ENCODE measurements at regions not wholly inside any gene's neighbourhood (a gene's known extent, or its start where the extent isn't known, plus 50 kb on each side); places are given as distances from the start of the nearest gene placed in this dataset.

DNA sequence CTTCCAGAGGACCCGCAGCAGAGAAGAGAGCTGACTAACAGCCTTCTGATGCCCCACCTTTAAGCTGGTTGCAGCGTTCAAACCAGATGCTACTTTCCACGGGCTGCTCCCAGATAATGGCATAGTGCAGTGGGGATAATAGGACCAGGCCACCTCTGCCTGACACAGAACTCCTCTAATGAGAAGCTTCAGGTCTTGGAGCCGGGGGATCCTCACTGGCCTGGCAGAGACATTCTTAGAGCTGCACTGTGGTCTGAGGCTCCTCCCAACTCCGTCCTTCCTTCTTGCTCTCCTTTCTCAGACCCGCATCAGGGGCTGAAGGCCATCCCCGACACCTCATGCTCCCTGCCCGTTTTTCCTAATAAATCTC is 206.6 kb upstream of the MARCKS start:
- no peaks in the 10 kb centered on the region for H3K4me1 ChIP-seq
- no peak overlapping the region for H3K4me3 ChIP-seq
- no peaks in the 10 kb centered on the region for H3K9me3 ChIP-seq
- no peak for DNase-seq
- H3K36me3 ChIP-seq, result no peaks in the 10 kb centered on the region
- intact Hi-C loops (cut with DNase I; ENCODE audit: low total_unique reads), result no loop called here
- TF ChIP-seq, protein P1, sequence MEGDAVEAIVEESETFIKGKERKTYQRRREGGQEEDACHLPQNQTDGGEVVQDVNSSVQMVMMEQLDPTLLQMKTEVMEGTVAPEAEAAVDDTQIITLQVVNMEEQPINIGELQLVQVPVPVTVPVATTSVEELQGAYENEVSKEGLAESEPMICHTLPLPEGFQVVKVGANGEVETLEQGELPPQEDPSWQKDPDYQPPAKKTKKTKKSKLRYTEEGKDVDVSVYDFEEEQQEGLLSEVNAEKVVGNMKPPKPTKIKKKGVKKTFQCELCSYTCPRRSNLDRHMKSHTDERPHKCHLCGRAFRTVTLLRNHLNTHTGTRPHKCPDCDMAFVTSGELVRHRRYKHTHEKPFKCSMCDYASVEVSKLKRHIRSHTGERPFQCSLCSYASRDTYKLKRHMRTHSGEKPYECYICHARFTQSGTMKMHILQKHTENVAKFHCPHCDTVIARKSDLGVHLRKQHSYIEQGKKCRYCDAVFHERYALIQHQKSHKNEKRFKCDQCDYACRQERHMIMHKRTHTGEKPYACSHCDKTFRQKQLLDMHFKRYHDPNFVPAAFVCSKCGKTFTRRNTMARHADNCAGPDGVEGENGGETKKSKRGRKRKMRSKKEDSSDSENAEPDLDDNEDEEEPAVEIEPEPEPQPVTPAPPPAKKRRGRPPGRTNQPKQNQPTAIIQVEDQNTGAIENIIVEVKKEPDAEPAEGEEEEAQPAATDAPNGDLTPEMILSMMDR (IDR thresholded peaks at IDR 0.05), result no peak
- TF ChIP-seq POLR2A (IDR thresholded peaks at IDR 0.05), result no peak
- H3K27ac ChIP-seq, result no peak overlapping the region
- no peaks in the 10 kb centered on the region for H3K27me3 ChIP-seq

DNA sequence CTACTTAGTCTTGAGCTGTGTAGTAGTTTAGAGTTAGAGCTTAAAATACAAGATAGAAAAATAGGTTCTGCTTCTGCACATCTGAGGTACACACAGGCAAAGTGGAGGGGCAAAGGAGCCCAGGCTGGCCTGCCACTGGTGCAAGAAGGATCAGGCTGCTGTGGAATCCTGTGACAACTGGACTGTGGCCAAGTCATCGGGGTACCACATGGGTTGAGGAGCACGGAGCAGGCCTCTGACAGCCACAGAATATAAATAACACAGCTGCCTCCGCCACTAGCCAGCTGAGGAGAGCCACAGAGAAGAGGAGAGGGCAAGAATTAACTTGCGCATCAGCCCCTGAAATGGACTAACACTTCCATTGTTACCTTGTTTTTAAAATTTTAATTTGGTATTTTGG is 206.0 kb upstream of the MARCKS start:
- TF ChIP-seq, protein P1 (IDR thresholded peaks at IDR 0.05), result no peak
- TF ChIP-seq POLR2A (IDR thresholded peaks at IDR 0.05), result no peak
- intact Hi-C loops (cut with DNase I; ENCODE audit: low total_unique reads), result no loop called here
- DNase-seq, result no peak
- no peaks in the 10 kb centered on the region for H3K9me3 ChIP-seq
- H3K4me3 ChIP-seq, result no peak overlapping the region
- H3K36me3 ChIP-seq, result no peaks in the 10 kb centered on the region
- H3K4me1 ChIP-seq, result no peaks in the 10 kb centered on the region
- no peak overlapping the region for H3K27ac ChIP-seq
- no peaks in the 10 kb centered on the region for H3K27me3 ChIP-seq

DNA sequence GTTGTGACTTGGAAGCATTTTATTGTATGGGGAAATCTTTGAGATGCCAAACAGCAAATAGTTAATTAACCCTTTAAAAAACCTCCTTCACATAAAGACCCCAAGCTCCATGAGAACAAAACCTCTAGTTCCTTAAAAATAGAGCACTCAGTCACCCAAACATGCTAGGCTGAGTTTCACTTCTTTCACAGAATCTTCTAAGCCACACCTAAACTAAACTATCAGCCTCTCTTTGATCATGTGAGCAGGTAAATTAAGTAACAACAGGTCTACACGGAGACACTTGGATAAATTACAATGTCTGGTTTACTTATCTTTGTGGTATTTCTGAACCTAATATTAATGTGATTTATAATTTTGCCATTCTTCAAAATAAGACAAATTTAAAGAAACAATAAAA is 205.2 kb upstream of the MARCKS start:
- no peak for DNase-seq
- intact Hi-C loops (cut with DNase I; ENCODE audit: low total_unique reads), result no loop called here
- TF ChIP-seq, protein P1 (IDR thresholded peaks at IDR 0.05), result no peak
- no peak for TF ChIP-seq POLR2A (IDR thresholded peaks at IDR 0.05)
- Histone ChIP-seq H3K4me3 (no peak overlapping the region), H3K9me3 (no peaks in the 10 kb centered on the region), H3K27me3 (no peaks in the 10 kb centered on the region), H3K4me1 (no peaks in the 10 kb centered on the region), H3K36me3 (no peaks in the 10 kb centered on the region), H3K27ac (no peak overlapping the region)

DNA sequence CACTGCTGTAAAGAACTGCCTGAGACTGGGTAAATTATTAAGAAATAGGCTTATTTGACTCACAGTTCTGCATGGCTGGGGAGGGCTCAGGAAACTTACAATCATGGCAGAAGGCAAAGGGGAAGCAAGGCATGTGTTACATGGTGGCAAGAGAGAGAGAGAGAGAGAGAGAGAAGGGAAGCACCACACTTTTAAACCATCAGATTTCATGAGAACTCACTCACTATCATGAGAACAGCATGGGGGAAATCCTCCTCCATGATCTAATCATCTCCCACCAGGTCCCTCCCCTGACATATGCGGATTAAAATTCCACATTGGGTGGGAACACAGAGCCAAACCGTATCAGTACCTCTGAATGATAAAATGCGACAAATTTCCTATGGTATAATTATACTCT is 203.9 kb upstream of the MARCKS start:
- intact Hi-C loops (cut with DNase I; ENCODE audit: low total_unique reads), result no loop called here
- no peaks in the 10 kb centered on the region for H3K36me3 ChIP-seq
- no peaks in the 10 kb centered on the region for H3K9me3 ChIP-seq
- H3K27me3 ChIP-seq, result no peaks in the 10 kb centered on the region
- no peaks in the 10 kb centered on the region for H3K4me1 ChIP-seq
- no peak for DNase-seq
- no peak overlapping the region for H3K4me3 ChIP-seq
- no peak for TF ChIP-seq POLR2A (IDR thresholded peaks at IDR 0.05)
- TF ChIP-seq, protein P1 (IDR thresholded peaks at IDR 0.05), result no peak
- H3K27ac ChIP-seq, result no peak overlapping the region

DNA sequence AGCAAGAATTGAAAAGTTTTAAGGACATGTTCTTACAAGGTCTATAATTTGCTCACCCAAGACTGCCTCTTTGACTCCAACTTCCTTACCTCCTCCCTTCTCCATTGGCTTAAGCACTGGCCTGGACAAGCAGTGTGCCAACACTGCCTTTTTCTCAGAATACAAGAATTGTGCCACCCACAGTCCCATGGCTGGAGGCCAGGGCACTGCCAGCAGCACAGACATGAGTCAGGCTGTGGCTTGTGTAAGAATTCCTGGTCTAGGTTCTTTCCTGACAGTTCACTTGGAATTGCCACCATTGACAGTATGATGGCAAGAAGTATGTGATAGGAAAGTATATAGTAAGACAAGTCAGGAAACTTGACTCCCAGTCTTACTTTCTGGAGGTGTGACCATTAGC is 202.7 kb upstream of the MARCKS start:
- Histone ChIP-seq H3K4me1 (no peaks in the 10 kb centered on the region), H3K27ac (no peak overlapping the region), H3K27me3 (no peaks in the 10 kb centered on the region), H3K9me3 (no peaks in the 10 kb centered on the region), H3K4me3 (no peak overlapping the region), H3K36me3 (no peaks in the 10 kb centered on the region)
- TF ChIP-seq, protein P1 (IDR thresholded peaks at IDR 0.05), result no peak
- TF ChIP-seq POLR2A (IDR thresholded peaks at IDR 0.05), result no peak
- intact Hi-C loops (cut with DNase I; ENCODE audit: low total_unique reads), result no loop called here
- DNase-seq, result peak in 1 of 2 donors; percentile 35
